ENCODE measurements at regions not wholly inside any gene's neighbourhood (a gene's known extent, or its start where the extent isn't known, plus 50 kb on each side); places are given as distances from the start of the nearest gene placed in this dataset.

DNA sequence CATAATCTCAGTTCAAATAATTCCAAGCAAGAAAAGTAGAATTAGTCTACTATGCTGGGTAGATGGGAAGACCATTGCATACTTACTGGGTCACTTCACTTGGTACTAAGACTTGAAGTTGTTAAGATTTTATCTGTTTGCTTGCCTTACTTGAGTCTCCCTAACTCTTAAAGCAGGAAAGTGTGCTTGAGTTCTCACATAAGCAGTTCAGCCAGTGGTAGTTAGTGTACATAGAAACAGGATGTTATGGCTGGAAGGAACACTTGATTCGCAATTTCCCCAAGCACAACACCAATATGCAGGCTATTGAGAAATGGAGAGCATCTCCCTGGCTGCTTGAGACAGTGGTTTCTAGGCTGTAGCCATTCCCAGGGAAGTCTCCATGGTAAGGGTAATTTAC is 176.1 kb downstream of the MSL3 start:
- TF ChIP-seq POLR2A (IDR thresholded peaks at IDR 0.05; ENCODE audit: low read depth, low read length) (no peak), EZH2 (IDR thresholded peaks at IDR 0.05; ENCODE audit: borderline replicate concordance, low read depth, low read length, severe bottlenecking) (no peak), POLR2AphosphoS5 (IDR thresholded peaks at IDR 0.05; ENCODE audit: insufficient read depth, low read depth, low read length) (no peak), MYC (IDR thresholded peaks at IDR 0.05; ENCODE audit: low read depth, low read length) (no peak), JUN (IDR thresholded peaks at IDR 0.05; ENCODE audit: borderline replicate concordance, insufficient read depth, insufficient read length, low read depth) (no peak), GATA2 (IDR thresholded peaks at IDR 0.05; ENCODE audit: insufficient read depth, insufficient read length, low read depth, low read length) (no peak)
- TF ChIP-seq, protein P1, sequence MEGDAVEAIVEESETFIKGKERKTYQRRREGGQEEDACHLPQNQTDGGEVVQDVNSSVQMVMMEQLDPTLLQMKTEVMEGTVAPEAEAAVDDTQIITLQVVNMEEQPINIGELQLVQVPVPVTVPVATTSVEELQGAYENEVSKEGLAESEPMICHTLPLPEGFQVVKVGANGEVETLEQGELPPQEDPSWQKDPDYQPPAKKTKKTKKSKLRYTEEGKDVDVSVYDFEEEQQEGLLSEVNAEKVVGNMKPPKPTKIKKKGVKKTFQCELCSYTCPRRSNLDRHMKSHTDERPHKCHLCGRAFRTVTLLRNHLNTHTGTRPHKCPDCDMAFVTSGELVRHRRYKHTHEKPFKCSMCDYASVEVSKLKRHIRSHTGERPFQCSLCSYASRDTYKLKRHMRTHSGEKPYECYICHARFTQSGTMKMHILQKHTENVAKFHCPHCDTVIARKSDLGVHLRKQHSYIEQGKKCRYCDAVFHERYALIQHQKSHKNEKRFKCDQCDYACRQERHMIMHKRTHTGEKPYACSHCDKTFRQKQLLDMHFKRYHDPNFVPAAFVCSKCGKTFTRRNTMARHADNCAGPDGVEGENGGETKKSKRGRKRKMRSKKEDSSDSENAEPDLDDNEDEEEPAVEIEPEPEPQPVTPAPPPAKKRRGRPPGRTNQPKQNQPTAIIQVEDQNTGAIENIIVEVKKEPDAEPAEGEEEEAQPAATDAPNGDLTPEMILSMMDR (IDR thresholded peaks at IDR 0.05; ENCODE audit: extremely low read depth in 1 of 2, insufficient read depth in 1 of 2, low read depth in 1 of 2, low read length in 2 of 2), result no peak
- TF ChIP-seq, protein P2, sequence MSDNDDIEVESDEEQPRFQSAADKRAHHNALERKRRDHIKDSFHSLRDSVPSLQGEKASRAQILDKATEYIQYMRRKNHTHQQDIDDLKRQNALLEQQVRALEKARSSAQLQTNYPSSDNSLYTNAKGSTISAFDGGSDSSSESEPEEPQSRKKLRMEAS (IDR thresholded peaks at IDR 0.05; ENCODE audit: insufficient read depth, insufficient read length), result no peak
